SK-N-SH (cell line): ENCODE measurements at regions not wholly inside any gene's neighbourhood (a gene's known extent, or its start where the extent isn't known, plus 50 kb on each side); places are given as distances from the start of the nearest gene placed in this dataset.

Experiments
- CTCF ChIA-PET: fragments of 300-600, 350-600 bp; formaldehyde crosslinking; extraction: SDS; loops from one replicate; lab custom pipeline; 2021; lab: Yijun Ruan, JAX
- POLR2A ChIA-PET: fragments of 350-600 bp; sonication (Branson Sonifier 250); formaldehyde crosslinking; extraction: SDS; loops from one replicate; lab custom pipeline; 2020; ENCODE audit warnings: antibody characterized with exemption, inconsistent platforms; lab: Yijun Ruan, JAX
- DNase-seq: peaks from one replicate; pipeline ENCODE4 v3.0.0; 2012
- H2AFZ ChIP-seq: fragments of 200-600 bp; sonication (generic); 2 replicates; pipeline ENCODE4 v1.8.1; 2016; ENCODE audit warnings: antibody characterized with exemption, mild to moderate bottlenecking, low read depth
- H3F3A ChIP-seq: fragments of 200-600 bp; sonication (generic); replicated peaks from 2 replicates; pipeline ENCODE3; 2016; ENCODE audit warnings: antibody characterized with exemption, mild to moderate bottlenecking; ENCODE audit not compliant: insufficient read depth
- H3K27ac ChIP-seq, 2 experiments: fragments of 200-500 bp in 1 of 2; fragments of 200-600 bp in 1 of 2; sonication (Bioruptor generic) in 1 of 2; sonication (generic), shearing (Covaris generic) in 1 of 2; 2 replicates each; pipeline versions ENCODE4 v1.5.1 to v1.6.1; 2014 to 2016; ENCODE audit warnings: low read depth in 2 of 2, inconsistent platforms in 1 of 2, low read length in 1 of 2, mild to moderate bottlenecking in 1 of 2, mixed read lengths in 1 of 2
- H3K27me3 ChIP-seq: fragments of 200-600 bp; sonication (generic), shearing (Covaris generic); 2 replicates; pipeline ENCODE4 v1.6.1; 2016; ENCODE audit warnings: mixed run types; ENCODE audit not compliant: insufficient read depth
- H3K36me3 ChIP-seq, 2 experiments: fragments of 200-500 bp in 1 of 2; fragments of 200-600 bp in 1 of 2; sonication (Bioruptor generic) in 1 of 2; sonication (generic) in 1 of 2; replicated peaks in 1 of 2; 2 replicates each; pipeline versions ENCODE3 to v1.5.1; 2014 to 2016; ENCODE audit warnings: low read length in 1 of 2, mild to moderate bottlenecking in 1 of 2; ENCODE audit not compliant: insufficient read depth in 2 of 2, control insufficient read depth in 1 of 2
- H3K4me1 ChIP-seq, 2 experiments: fragments of 200-500 bp in 1 of 2; fragments of 200-600 bp in 1 of 2; sonication (Bioruptor generic) in 1 of 2; sonication (generic), shearing (Covaris generic) in 1 of 2; 2 replicates each; pipeline versions ENCODE4 v1.5.1 to v1.6.1; 2014 to 2016; ENCODE audit warnings: low read depth in 1 of 2, low read length in 1 of 2, mixed run types in 1 of 2; ENCODE audit not compliant: insufficient read depth in 2 of 2, control insufficient read depth in 1 of 2
- H3K4me2 ChIP-seq: fragments of 200-600 bp; sonication (generic), shearing (Covaris generic); 2 replicates; pipeline ENCODE4 v1.6.1; 2017; ENCODE audit warnings: mixed run types
- H3K4me3 ChIP-seq, 2 experiments: fragments of 200-500 bp in 1 of 2; fragments of 200-600 bp in 1 of 2; sonication (Bioruptor generic) in 1 of 2; sonication (generic), shearing (Covaris generic) in 1 of 2; 2 replicates each; pipeline versions ENCODE4 v1.5.1 to v1.8.1; 2014 to 2016; ENCODE audit warnings: low read depth in 2 of 2, inconsistent platforms in 1 of 2, low read length in 1 of 2, mild to moderate bottlenecking in 1 of 2, mixed read lengths in 1 of 2, moderate library complexity in 1 of 2
- H3K79me2 ChIP-seq: fragments of 200-600 bp; sonication (generic); 2 replicates; pipeline ENCODE4 v1.8.1; 2017; ENCODE audit warnings: mild to moderate bottlenecking; ENCODE audit not compliant: insufficient read depth
- H3K9ac ChIP-seq: fragments of 200-600 bp; sonication (generic); 2 replicates; pipeline ENCODE4 v1.6.1; 2017; ENCODE audit warnings: mixed run types
- H3K9me2 ChIP-seq: fragments of 200-600 bp; sonication (generic); 2 replicates; pipeline ENCODE4 v1.6.1; 2017; ENCODE audit warnings: mixed run types
- H3K9me3 ChIP-seq: fragments of 200-600 bp; sonication (generic); 2 replicates; pipeline ENCODE4 v1.6.1; 2017; ENCODE audit warnings: mixed run types, mild to moderate bottlenecking, moderate library complexity
- H4K20me1 ChIP-seq: fragments of 200-600 bp; sonication (generic); 2 replicates; pipeline ENCODE4 v1.6.1; 2017; ENCODE audit warnings: mild to moderate bottlenecking, mixed run types; ENCODE audit not compliant: insufficient read depth
- CHD2 ChIP-seq: fragments of 150-350 bp; IDR thresholded peaks from 2 replicates; pipeline ENCODE4 v1.6.1; 2018; ENCODE audit warnings: low read length; ENCODE audit not compliant: partially characterized antibody
- CTCF ChIP-seq: fragments of 200-600 bp; sonication (generic); IDR thresholded peaks from 2 replicates; pipeline ENCODE4 v1.6.1; 2017; ENCODE audit warnings: antibody characterized with exemption, mild to moderate bottlenecking, moderate library complexity
- EP300 ChIP-seq, 2 experiments: IDR thresholded peaks; 2 replicates each; pipeline versions ENCODE4 v1.4.0 to v1.6.1; 2012; ENCODE audit warnings: borderline replicate concordance in 1 of 2, low read depth in 1 of 2, low read length in 1 of 2
- FOSL2 ChIP-seq: IDR thresholded peaks from 2 replicates; pipeline ENCODE4 v1.4.0; 2012; ENCODE audit warnings: low read depth, mild to moderate bottlenecking, moderate library complexity, borderline replicate concordance
- FOXJ3 ChIP-seq: sonication (generic); formaldehyde crosslinking; IDR thresholded peaks from 2 replicates; pipeline ENCODE4 v1.5.1; 2020; ENCODE audit warnings: mild to moderate bottlenecking, missing genetic modification reagents
- FOXM1 ChIP-seq: IDR thresholded peaks from 2 replicates; pipeline ENCODE4 v1.4.0; 2012; ENCODE audit warnings: low read depth, mild to moderate bottlenecking
- GATA2 ChIP-seq: sonication (generic); formaldehyde crosslinking; IDR thresholded peaks from 2 replicates; pipeline ENCODE4 v1.5.0; 2020; ENCODE audit warnings: mild to moderate bottlenecking, missing genetic modification reagents
- JUND ChIP-seq: IDR thresholded peaks from 2 replicates; pipeline ENCODE4 v1.4.0; 2012
- MAX ChIP-seq: IDR thresholded peaks from 2 replicates; pipeline ENCODE4 v1.4.0; 2012; ENCODE audit warnings: low read depth
- MEF2A ChIP-seq: IDR thresholded peaks from 2 replicates; pipeline ENCODE4 v1.4.0; 2012; ENCODE audit warnings: low read depth, borderline replicate concordance
- RAD21 ChIP-seq: IDR thresholded peaks from 2 replicates; pipeline ENCODE4 v1.6.1; 2012; ENCODE audit warnings: mild to moderate bottlenecking, low read length
- RCOR1 ChIP-seq: fragments of 150-350 bp; IDR thresholded peaks from 2 replicates; pipeline ENCODE4 v1.6.1; 2017; ENCODE audit warnings: antibody characterized with exemption, low read length
- RFX5 ChIP-seq: IDR thresholded peaks from 2 replicates; pipeline ENCODE4 v1.6.1; 2012; ENCODE audit warnings: mild to moderate bottlenecking, improper control_type of control experiment, low read length
- SIN3A ChIP-seq: IDR thresholded peaks from 2 replicates; pipeline ENCODE4 v1.6.1; 2012; ENCODE audit warnings: low read depth, mild to moderate bottlenecking, low read length, moderate library complexity, borderline replicate concordance
- SMC3 ChIP-seq: IDR thresholded peaks from 2 replicates; pipeline ENCODE4 v1.6.1; 2012; ENCODE audit warnings: low read depth, low read length, improper control_type of control experiment
- TAF1 ChIP-seq: IDR thresholded peaks from 2 replicates; pipeline ENCODE4 v1.6.1; 2012; ENCODE audit warnings: low read depth, mild to moderate bottlenecking, low read length, moderate library complexity, borderline replicate concordance
- YY1 ChIP-seq: IDR thresholded peaks from 2 replicates; pipeline ENCODE4 v1.4.0; 2012; ENCODE audit warnings: low read depth, mild to moderate bottlenecking
- WGBS: methylation state at CpG from one replicate; pipeline ENCODE4 v1.1.6; 2017; ENCODE audit warnings: low lambda C conversion rate; 5-methylcytosine and 5-hydroxymethylcytosine counted together
- TF ChIP-seq, protein P1 (sequence below): IDR thresholded peaks from 2 replicates; pipeline ENCODE4; 2012
- TF ChIP-seq, protein P2 (sequence below): IDR thresholded peaks from 2 replicates; pipeline ENCODE4 v1.4.0; 2012; ENCODE audit warnings: low read depth, borderline replicate concordance

GRCh38 chr9:11931109-11931508, 762.1 kb upstream of the TYRP1 start:
- 18% methylated on average over 3 of the region's 3 CpGs for WGBS
- Histone ChIP-seq H3K4me1 (no peaks in the 10 kb centered on the region), H2AFZ (0 out of 2 replicates have a peak overlapping the region, but pooled peaks have one; percentile 46), H3F3A (no peaks in the 10 kb centered on the region), H3K4me2 (no peak overlapping the region), H3K9me2 (no peaks in the 10 kb centered on the region), H4K20me1 (no peaks in the 10 kb centered on the region), H3K9me3 (no peaks in the 10 kb centered on the region), H3K36me3 (no peaks in the 10 kb centered on the region), H3K27me3 (no peaks in the 10 kb centered on the region), H3K79me2 (no peaks in the 10 kb centered on the region), H3K27ac (no peak overlapping the region), H3K4me3 (no peak overlapping the region), H3K9ac (no peak overlapping the region)
- no peak for DNase-seq
- ChIA-PET POLR2A (no interaction called here), CTCF (no interaction called here)
- TF ChIP-seq FOXM1 (no peak), TAF1 (no peak), GATA2 (CRISPR knock-in tag) (no peak), MEF2A (no peak), RFX5 (no peak), YY1 (no peak), RCOR1 (no peak), SIN3A (no peak), FOSL2 (no peak), JUND (no peak), EP300 (IDR thresholded peaks at IDR 0.05; ENCODE audit: borderline replicate concordance in 1 of 2, low read depth in 1 of 2, low read length in 1 of 2) (no peak)
- TF ChIP-seq, protein P1, sequence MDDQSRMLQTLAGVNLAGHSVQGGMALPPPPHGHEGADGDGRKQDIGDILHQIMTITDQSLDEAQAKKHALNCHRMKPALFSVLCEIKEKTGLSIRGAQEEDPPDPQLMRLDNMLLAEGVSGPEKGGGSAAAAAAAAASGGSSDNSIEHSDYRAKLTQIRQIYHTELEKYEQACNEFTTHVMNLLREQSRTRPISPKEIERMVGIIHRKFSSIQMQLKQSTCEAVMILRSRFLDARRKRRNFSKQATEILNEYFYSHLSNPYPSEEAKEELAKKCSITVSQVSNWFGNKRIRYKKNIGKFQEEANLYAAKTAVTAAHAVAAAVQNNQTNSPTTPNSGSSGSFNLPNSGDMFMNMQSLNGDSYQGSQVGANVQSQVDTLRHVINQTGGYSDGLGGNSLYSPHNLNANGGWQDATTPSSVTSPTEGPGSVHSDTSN, result no peak
- TF ChIP-seq, protein P2, sequence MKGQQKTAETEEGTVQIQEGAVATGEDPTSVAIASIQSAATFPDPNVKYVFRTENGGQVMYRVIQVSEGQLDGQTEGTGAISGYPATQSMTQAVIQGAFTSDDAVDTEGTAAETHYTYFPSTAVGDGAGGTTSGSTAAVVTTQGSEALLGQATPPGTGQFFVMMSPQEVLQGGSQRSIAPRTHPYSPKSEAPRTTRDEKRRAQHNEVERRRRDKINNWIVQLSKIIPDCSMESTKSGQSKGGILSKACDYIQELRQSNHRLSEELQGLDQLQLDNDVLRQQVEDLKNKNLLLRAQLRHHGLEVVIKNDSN, result no peak

DNA sequence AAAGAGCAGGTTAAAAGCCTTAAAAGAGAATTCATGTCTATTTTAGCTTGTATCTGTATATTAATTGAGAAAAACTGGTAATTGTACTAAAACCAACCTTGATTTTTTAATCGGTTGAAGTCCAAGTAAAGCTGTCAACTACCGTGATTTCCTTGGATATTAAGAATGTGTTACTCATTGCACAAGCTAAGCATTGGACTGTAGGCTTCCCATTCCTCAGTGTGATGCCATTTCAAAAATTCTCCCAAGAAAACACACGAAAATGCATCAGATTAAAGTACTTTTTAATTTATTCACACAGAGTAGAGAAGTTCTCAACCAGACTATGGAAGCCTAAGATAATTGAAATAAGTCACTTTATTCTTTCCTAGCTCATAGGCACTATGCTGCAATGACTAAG, 761.4 kb upstream of the TYRP1 start:
- POLR2A ChIA-PET, result no interaction called here
- 19% methylated on average over 3 of the region's 3 CpGs for WGBS

More for the DNA sequence above, 761.4 kb upstream of the TYRP1 start:
- Histone ChIP-seq H3K9me3 (no peaks in the 10 kb centered on the region), H3K4me2 (no peak overlapping the region), H3K4me3 (no peak overlapping the region), H3F3A (no peaks in the 10 kb centered on the region), H3K36me3 (no peaks in the 10 kb centered on the region), H3K79me2 (no peaks in the 10 kb centered on the region), H2AFZ (no peak overlapping the region), H3K27me3 (no peaks in the 10 kb centered on the region), H3K9ac (no peak overlapping the region), H3K4me1 (no peaks in the 10 kb centered on the region), H3K9me2 (no peaks in the 10 kb centered on the region), H4K20me1 (no peaks in the 10 kb centered on the region), H3K27ac (no peak overlapping the region)
- CTCF ChIA-PET, result no interaction called here
- TF ChIP-seq SMC3 (no peak), CHD2 (no peak), FOXJ3 (CRISPR knock-in tag) (no peak), CTCF (no peak), RAD21 (no peak), MEF2A (no peak), TAF1 (no peak), MAX (no peak)
- no peak for DNase-seq
